22Rv1 (cell line): ENCODE measurements at regions not wholly inside any gene's neighbourhood (a gene's known extent, or its start where the extent isn't known, plus 50 kb on each side); places are given as distances from the start of the nearest gene placed in this dataset.

Experiments used
- H3K27ac ChIP-seq: fragments of 450-650 bp; 2 replicates; pipeline ENCODE4 v1.5.1; 2017
- CTCF ChIP-seq: fragments of 450-650 bp; IDR thresholded peaks from 2 replicates; pipeline ENCODE4 v1.5.1; 2017; ENCODE audit warnings: mild to moderate bottlenecking
- ZFX ChIP-seq: fragments of 450-650 bp; IDR thresholded peaks from 2 replicates; pipeline ENCODE4 v1.6.1; 2017; ENCODE audit warnings: antibody characterized with exemption, borderline replicate concordance

DNA sequence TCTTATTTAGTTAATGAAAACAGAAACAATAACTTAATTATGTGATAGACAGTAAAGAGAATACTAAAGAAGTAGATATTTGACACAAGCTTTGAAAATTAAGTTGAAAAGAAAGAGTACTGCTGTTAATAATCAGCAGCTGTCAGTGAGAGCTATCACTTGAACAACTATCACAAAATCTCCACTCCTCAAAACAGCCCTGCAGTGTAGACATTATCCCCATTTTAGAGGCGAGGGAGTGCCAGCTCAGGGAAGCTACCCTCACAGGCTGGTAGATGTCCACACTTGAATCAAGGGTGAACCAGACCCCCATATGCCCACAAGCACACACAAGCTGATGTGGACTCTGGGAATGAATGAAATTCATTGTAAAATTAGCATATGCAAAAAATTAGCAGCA is 248.8 kb downstream of the RHOU start:
- no peak for TF ChIP-seq CTCF
- H3K27ac ChIP-seq: no peak overlapping the region

DNA sequence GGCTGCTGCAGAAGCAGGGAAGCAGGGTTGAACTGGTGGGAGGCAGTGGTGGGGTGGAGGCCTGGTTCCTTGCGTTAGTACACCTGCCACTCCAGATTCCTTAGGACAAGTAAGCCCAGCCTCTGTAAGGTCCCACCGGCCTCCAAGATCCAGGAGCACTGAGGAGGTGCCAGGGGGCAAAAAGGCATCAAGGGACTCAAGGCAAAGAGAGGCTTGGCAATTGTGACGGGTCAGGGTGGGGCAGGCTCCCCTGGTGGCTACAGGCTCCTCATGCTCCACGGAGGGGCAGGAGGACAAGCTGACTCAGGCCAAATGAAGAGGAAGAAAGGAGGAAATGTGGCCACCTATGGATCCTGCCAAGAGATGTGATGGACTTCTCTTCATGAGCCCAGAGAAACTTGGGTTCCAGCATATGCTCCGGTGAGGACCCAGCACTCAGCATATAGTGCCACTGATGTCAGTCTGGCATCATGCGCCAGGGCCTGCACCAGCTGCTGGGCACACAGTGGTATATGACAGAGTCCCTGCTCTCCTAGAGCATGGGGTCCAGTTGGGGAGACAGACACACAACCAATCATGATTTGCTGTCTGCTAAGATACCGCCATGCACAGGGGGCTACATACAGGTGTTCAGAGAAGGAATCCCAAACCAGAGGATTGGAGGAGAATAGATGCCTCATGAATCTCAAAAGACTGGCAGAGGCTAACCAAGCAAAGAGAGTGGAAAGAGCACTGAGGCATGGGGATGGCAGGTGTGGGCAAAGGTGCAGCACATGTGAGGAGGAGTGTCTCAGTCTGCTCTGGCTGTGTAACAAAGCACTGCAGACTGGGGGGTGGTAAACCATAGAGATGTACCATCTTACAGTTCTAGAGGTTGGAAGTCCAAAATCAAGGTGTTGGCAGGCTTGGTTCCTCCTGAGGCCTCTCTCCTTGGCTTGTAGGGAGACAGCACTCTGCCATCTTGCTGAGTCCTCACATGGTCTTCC is 249.7 kb downstream of the RHOU start:
- H3K27ac ChIP-seq: no peak overlapping the region
- TF ChIP-seq CTCF: no peak
- no peak for TF ChIP-seq ZFX

DNA sequence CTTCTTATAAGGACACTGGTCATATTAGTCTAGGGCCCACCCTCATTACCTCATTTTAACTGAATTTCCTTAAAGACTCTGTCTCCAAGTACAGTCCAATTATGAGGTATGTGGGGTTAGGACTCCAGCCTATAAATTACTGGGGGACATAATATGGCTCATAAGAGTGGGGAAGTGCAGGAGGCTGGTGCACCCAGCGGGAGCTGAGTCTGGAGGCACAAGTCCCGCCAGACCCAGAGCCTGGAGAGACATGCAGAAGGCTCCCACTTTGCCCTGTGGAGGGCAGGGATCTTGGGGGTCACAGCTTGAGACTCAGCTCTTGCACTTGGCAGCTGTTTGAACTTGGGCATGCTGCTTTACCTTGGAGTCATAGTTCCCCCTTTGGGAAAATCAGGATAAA is 250.4 kb downstream of the RHOU start:
- TF ChIP-seq CTCF: no peak
- no peak overlapping the region for H3K27ac ChIP-seq

DNA sequence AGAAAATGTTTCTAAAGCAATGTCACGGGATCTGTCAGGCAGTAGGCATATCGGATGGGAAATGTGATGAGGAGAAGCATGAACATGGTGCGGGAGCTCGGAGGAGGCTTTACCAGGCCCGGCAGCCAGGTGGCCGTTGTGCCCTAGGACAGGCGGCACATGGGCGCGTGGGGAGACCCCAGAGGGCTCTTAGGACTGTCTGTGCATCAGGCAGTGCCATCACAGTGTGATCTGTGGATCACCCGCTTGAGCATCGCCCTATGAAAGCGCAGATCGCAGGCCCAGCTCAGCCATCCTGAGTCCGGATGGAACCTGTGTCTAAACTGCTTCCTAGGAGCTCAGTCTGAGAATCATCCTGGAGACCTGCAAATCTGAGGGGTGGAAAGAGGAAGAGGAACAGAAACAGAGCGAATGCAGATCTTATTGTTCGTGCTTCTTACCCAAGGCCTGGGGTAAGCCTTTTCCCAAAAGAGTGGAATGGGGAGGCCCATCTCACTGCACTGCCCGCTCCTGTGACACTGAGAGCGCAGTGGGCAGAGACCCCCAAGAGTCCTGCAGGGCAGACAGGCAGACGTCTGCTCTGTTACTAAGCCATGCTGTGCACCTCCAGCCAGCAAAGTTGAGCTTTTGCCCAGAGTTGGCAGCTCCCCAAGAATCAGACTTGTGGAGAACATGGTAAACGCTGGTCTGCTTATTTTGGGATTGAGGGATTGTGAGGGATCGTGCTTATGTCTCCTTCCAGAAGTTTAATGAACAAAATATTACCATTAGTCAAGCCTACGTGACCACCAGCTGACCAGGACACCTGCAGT is 251.0 kb downstream of the RHOU start:
- TF ChIP-seq CTCF (no peak), ZFX (no peak)
- no peak overlapping the region for H3K27ac ChIP-seq

DNA sequence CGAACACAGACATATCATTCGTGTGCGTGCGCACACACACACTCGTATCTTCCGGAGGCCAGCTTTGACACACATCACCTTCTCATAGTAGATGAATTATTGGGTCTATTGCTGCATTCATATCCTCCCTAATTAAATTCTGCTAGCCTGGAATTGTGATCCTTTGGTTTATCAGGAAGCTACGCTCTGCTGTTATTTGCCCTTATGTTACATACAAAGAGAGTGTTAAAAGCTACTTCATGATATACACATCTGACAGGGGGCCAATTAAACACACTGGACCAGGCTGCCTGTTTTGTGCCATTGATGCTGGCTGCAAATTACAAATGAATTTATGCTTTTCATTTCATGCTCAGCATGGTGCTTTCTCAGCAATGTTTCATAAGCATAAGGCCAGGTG is 252.0 kb downstream of the RHOU start:
- TF ChIP-seq ZFX: no peak
- TF ChIP-seq CTCF: no peak
- H3K27ac ChIP-seq: no peak overlapping the region

DNA sequence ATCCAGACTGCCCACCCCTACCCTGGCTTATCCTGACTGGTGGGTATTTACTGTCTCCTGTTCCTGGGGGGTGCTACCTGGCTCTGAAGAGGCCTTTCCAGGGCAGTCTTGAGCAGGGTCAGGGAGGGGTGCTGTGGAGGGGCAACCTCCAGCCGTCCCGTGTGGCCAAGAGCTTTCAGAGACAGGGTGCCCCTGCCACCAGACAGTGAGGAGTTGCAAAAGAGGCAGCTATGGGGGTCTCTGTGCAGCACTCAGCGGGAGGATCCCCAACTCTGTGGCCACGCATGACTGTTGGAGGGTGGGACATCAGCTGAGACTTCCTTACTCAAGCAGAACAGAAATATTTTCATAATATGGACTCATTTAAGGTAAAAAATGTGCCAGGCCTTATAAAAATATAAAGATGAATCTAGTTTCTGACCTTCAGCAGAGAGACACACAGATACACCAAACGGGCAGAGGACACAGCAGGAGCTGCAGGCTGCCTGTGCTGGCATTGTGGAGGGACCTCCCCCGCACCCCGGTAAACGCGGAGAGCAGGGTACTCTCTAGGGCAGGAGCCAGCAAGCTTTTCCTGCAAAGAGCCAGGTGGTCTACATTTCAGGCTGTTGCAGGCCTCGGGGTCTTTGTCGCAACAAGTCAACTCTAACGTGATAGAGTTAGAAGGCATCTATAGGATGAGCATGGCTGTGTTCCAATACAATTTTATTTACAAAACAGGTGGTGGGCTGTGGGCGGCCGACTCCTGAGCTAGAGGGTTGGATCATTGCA is 252.6 kb downstream of the RHOU start:
- H3K27ac ChIP-seq: no peak overlapping the region
- TF ChIP-seq ZFX: no peak
- no peak for TF ChIP-seq CTCF
